H1 (cell line): ENCODE measurements at regions not wholly inside any gene's neighbourhood (a gene's known extent, or its start where the extent isn't known, plus 50 kb on each side); places are given as distances from the start of the nearest gene placed in this dataset.

Experiments used
- CEBPB ChIP-seq: IDR thresholded peaks from 2 replicates; pipeline ENCODE4 v1.6.1; 2012; ENCODE audit warnings: low read depth, low read length
- CTBP2 ChIP-seq: IDR thresholded peaks from 2 replicates; pipeline ENCODE4 v1.7.0; 2011; ENCODE audit warnings: borderline replicate concordance, mild to moderate bottlenecking, moderate library complexity, mixed read lengths, low read length; ENCODE audit not compliant: insufficient read depth, insufficient read length
- EGR1 ChIP-seq: IDR thresholded peaks from 2 replicates; pipeline ENCODE4 v1.6.1; 2011; ENCODE audit warnings: low read depth, low read length, borderline replicate concordance
- GABPA ChIP-seq: IDR thresholded peaks from 2 replicates; pipeline ENCODE4 v1.6.1; 2011; ENCODE audit warnings: mild to moderate bottlenecking, low read length, moderate library complexity, borderline replicate concordance; ENCODE audit not compliant: insufficient read depth
- SAP30 ChIP-seq: fragments of 300-600 bp; sonication (generic); IDR thresholded peaks from 2 replicates; pipeline ENCODE4 v1.7.1; 2012; ENCODE audit warnings: low read length, moderate library complexity, mild to moderate bottlenecking, inconsistent platforms; ENCODE audit not compliant: insufficient read depth, insufficient replicate concordance

DNA sequence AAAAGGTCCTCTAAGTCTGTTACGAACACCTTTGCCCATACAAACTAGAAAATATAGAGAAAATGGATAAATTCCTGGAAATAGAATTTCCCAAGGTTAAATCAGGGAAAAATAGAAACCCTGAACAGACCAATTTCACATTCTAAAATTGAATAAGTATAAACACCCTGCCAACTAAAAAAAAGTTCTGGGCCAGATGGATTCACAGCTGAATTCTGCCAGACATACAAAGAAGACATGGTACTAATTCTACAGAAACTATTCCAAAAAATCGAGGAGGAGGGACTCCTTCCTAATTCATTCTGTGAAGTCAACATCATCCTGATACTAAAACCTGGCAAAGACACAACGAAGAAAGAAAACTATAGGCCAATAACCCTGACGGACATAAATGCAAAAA lies 400.4 kb upstream of the SEMA3A start (continued):
- TF ChIP-seq EGR1 (no peak), SAP30 (no peak), CTBP2 (no peak), GABPA (no peak), CEBPB (no peak)
